GM19397 (cell line): ENCODE measurements at regions not wholly inside any gene's neighbourhood (a gene's known extent, or its start where the extent isn't known, plus 50 kb on each side); places are given as distances from the start of the nearest gene placed in this dataset.

Source experiments
- ATAC-seq: cut with Tn5 transposase; IDR thresholded peaks from one replicate; pipeline ENCODE4 v1.9.1; 2021; ENCODE audit warnings: mild to moderate bottlenecking, moderate library complexity; ENCODE audit not compliant: unreplicated experiment

- ATAC-seq: no peak
Measured at GRCh38 chr1:4848431-4848830, 194.0 kb downstream of the AJAP1 start.

GRCh38 chr1:4847711-4848110 is 193.3 kb downstream of the AJAP1 start:
- no peak for ATAC-seq
